IPS-18c (cell line): ENCODE measurements at regions not wholly inside any gene's neighbourhood (a gene's known extent, or its start where the extent isn't known, plus 50 kb on each side); places are given as distances from the start of the nearest gene placed in this dataset.

Source experiments
- H3K4me3 ChIP-seq: 2 replicates; pipeline ENCODE4 v1.7.0; 2013; ENCODE audit warnings: low read depth, mild to moderate bottlenecking, low read length, moderate library complexity; ENCODE audit not compliant: insufficient read depth
- H3K9me3 ChIP-seq: one replicate; pipeline ENCODE4 v1.6.1; 2013; ENCODE audit warnings: mild to moderate bottlenecking, low read length, moderate library complexity; ENCODE audit not compliant: control insufficient read depth, insufficient read depth

GRCh38 chr2:105635564-105635963 lies 109.1 kb upstream of the NCK2 start:
- no peaks in the 10 kb centered on the region for H3K9me3 ChIP-seq
- no peak overlapping the region for H3K4me3 ChIP-seq

- H3K9me3 ChIP-seq = no peaks in the 10 kb centered on the region
- H3K4me3 ChIP-seq = no peak overlapping the region
Measured at GRCh38 chr2:105634198-105634597, 110.5 kb upstream of the NCK2 start.

- no peaks in the 10 kb centered on the region for H3K9me3 ChIP-seq
- no peak overlapping the region for H3K4me3 ChIP-seq
Measured at GRCh38 chr2:105631922-105632321, 112.8 kb upstream of the NCK2 start.

GRCh38 chr2:105631011-105631410 lies 113.7 kb upstream of the NCK2 start:
- H3K9me3 ChIP-seq = no peaks in the 10 kb centered on the region
- H3K4me3 ChIP-seq = no peak overlapping the region

- Histone ChIP-seq H3K4me3 (no peak overlapping the region), H3K9me3 (no peaks in the 10 kb centered on the region)
Measured at GRCh38 chr2:105629634-105630033, 115.1 kb upstream of the NCK2 start.

- Histone ChIP-seq H3K4me3 (no peak overlapping the region), H3K9me3 (no peaks in the 10 kb centered on the region)
Measured at GRCh38 chr2:105627534-105627933, 117.2 kb upstream of the NCK2 start.

- Histone ChIP-seq H3K9me3 (no peaks in the 10 kb centered on the region), H3K4me3 (no peak overlapping the region)
Measured at GRCh38 chr2:105626966-105627340, 117.8 kb upstream of the NCK2 start.

GRCh38 chr2:105626212-105626965 lies 118.3 kb upstream of the NCK2 start:
- no peak overlapping the region for H3K4me3 ChIP-seq
- no peaks in the 10 kb centered on the region for H3K9me3 ChIP-seq

- Histone ChIP-seq H3K4me3 (no peak overlapping the region), H3K9me3 (no peaks in the 10 kb centered on the region)
Measured at GRCh38 chr2:105625632-105626031, 119.1 kb upstream of the NCK2 start.

- H3K4me3 ChIP-seq = no peak overlapping the region
- H3K9me3 ChIP-seq = no peaks in the 10 kb centered on the region
Measured at GRCh38 chr2:105621038-105621437, 123.7 kb upstream of the NCK2 start.

- Histone ChIP-seq H3K9me3 (no peaks in the 10 kb centered on the region), H3K4me3 (no peak overlapping the region)
Measured at GRCh38 chr2:105618351-105618659, 126.4 kb upstream of the NCK2 start.

- no peaks in the 10 kb centered on the region for H3K9me3 ChIP-seq
Measured at GRCh38 chr2:105617631-105618350, 126.9 kb upstream of the NCK2 start.

GRCh38 chr2:105615305-105615704 lies 129.4 kb upstream of the NCK2 start:
- no peak overlapping the region for H3K4me3 ChIP-seq
- no peaks in the 10 kb centered on the region for H3K9me3 ChIP-seq

More at GRCh38 chr2:105617631-105618350, 126.9 kb upstream of the NCK2 start:
- H3K4me3 ChIP-seq = no peak overlapping the region

- Histone ChIP-seq H3K9me3 (no peaks in the 10 kb centered on the region), H3K4me3 (no peak overlapping the region)
Measured at GRCh38 chr2:105611811-105612424, 132.8 kb upstream of the NCK2 start.

- Histone ChIP-seq H3K9me3 (no peaks in the 10 kb centered on the region), H3K4me3 (no peak overlapping the region)
Measured at GRCh38 chr2:105611333-105611637, 133.4 kb upstream of the NCK2 start.

- Histone ChIP-seq H3K4me3 (no peak overlapping the region), H3K9me3 (no peaks in the 10 kb centered on the region)
Measured at GRCh38 chr2:105610576-105611332, 134.0 kb upstream of the NCK2 start.

- Histone ChIP-seq H3K4me3 (no peak overlapping the region), H3K9me3 (no peaks in the 10 kb centered on the region)
Measured at GRCh38 chr2:105609746-105610402, 134.8 kb upstream of the NCK2 start.
